ENCODE measurements at regions not wholly inside any gene's neighbourhood (a gene's known extent, or its start where the extent isn't known, plus 50 kb on each side); places are given as distances from the start of the nearest gene placed in this dataset.

DNA sequence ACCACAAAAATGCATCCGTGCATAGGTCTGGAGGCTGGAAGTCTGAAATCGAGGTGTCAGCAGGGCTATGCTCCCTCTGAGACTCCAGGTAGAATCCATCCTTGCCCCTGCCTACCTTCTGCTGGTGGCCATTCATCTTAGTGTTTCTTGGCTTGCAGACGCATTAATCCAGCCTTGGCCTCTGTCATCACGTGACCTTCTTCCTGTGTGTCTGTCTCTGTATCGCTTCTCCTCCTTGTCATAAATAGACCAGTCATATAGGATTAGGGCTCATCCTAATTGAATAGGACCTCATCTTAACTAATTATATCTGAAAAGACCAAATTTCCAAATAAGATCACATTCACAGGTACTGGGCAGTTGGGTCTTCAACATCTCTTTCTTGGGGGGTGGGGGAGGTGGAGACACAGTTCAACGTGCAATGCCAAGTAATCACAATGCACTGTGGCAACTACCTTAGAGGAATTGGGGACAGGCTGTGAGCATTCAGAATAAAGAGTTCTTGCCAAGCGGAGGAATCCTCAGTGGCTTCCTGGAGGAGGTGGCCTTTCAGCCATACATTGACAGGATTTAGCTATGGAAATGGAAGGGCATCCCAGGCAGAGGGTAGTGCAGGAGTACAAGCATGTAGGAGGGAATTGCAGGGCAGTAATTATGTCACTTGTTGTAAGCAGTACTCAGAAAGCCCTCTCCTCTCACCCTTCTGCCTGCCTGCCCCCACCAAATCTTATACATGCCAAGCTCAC lies 96.2 kb upstream of the SYT13 start:
- TF ChIP-seq GATA2 (IDR thresholded peaks at IDR 0.05; ENCODE audit: low read depth, low read length) (no peak), GATA3 (IDR thresholded peaks at IDR 0.05; ENCODE audit: low read depth, low read length) (no peak)
